Aorta (tissue), 5 donors: ENCODE measurements at regions not wholly inside any gene's neighbourhood (a gene's known extent, or its start where the extent isn't known, plus 50 kb on each side); places are given as distances from the start of the nearest gene placed in this dataset.
A peak's percentile ranks its signal among the peaks of the same experiment; 100 is the strongest.

ENCODE experiments used
- ATAC-seq: fragments of 200-7000 bp; cut with Tn5 transposase; one replicate; pipeline ENCODE4 v1.9.1; 2022; ENCODE audit warnings: moderate library complexity; ENCODE audit not compliant: low FRiP score
- DNase-seq, 2 donors: peaks; one replicate each; pipeline ENCODE4 v3.0.0-alpha.2; 2020
- H3K27ac ChIP-seq, 2 donors: one replicate each; pipeline ENCODE4 v1.5.1; 2013; ENCODE audit warnings: low read length in 2 of 2, mild to moderate bottlenecking in 2 of 2, moderate library complexity in 2 of 2, control low read depth in 1 of 2, inconsistent platforms in 1 of 2, low read depth in 1 of 2
- H3K27me3 ChIP-seq, 2 donors: one replicate each; pipeline ENCODE4 v1.6.1; 2013; ENCODE audit warnings: control low read depth in 1 of 2, low read length in 1 of 2, mild to moderate bottlenecking in 1 of 2, moderate library complexity in 1 of 2; ENCODE audit not compliant: insufficient read depth in 2 of 2, control insufficient read depth in 1 of 2
- H3K36me3 ChIP-seq, 2 donors: one replicate each; pipeline ENCODE4 v1.6.1; 2013; ENCODE audit warnings: control low read depth in 1 of 2, low read length in 1 of 2, mild to moderate bottlenecking in 1 of 2; ENCODE audit not compliant: insufficient read depth in 2 of 2, control insufficient read depth in 1 of 2
- H3K4me1 ChIP-seq, 2 donors: one replicate each; pipeline ENCODE4 v1.6.1; 2013; ENCODE audit warnings: low read length in 2 of 2, control low read depth in 1 of 2, mild to moderate bottlenecking in 1 of 2, moderate library complexity in 1 of 2; ENCODE audit not compliant: insufficient read depth in 2 of 2, control insufficient read depth in 1 of 2
- H3K4me3 ChIP-seq, 2 donors: one replicate each; pipeline ENCODE4 v1.5.1; 2013; ENCODE audit warnings: low read length in 2 of 2, control low read depth in 1 of 2, mild to moderate bottlenecking in 1 of 2
- H3K9me3 ChIP-seq: one replicate; pipeline ENCODE4 v1.6.1; 2013; ENCODE audit warnings: mild to moderate bottlenecking, low read length; ENCODE audit not compliant: control insufficient read depth
- WGBS, 2 donors: extraction: QIAGEN DNeasy Blood & Tissue Kit; methylation state at CpG; one replicate each; pipeline ENCODE4 v1.1.7; 2013; 5-methylcytosine and 5-hydroxymethylcytosine counted together
- intact Hi-C, 2 donors: fragments of 100-400 bp; cut with DNase I; formaldehyde crosslinking; loops; one replicate each; pipeline versions ENCODE4 v1.14.2 to v1.15.0; 2022
- donor health status: healthy with polysubstance abuse.
- donor health status: Bipolar disorder and iron deficiency.
- donor health status: DM: no; HTN: no; CAD: no.
- donor health status: DM: no; HTN: no; CAD: no.
- donor health status: DM: yes; HTN: yes; CAD: no.

GRCh38 chr1:83689921-83690868 lies 308.7 kb downstream of the TTLL7 start:
- 24 to 31% methylated on average over 6 of the region's 6 CpGs for WGBS, 2 donors
- H3K4me3 ChIP-seq = no peak overlapping the region

GRCh38 chr1:83682132-83682531 lies 316.8 kb downstream of the TTLL7 start:
- WGBS, 2 donors = 93 to 94% methylated on average over 2 of the region's 2 CpGs
- no peak for ATAC-seq
- intact Hi-C loops = no loop called here

More at GRCh38 chr1:83689921-83690868, 308.7 kb downstream of the TTLL7 start:
- intact Hi-C loops = no loop called here
- H3K4me1 ChIP-seq = peaks cover 0 to 4% of the 10 kb centered on the region in 2 donors
- no peaks in the 10 kb centered on the region for H3K27me3 ChIP-seq
- no peaks in the 10 kb centered on the region for H3K36me3 ChIP-seq
- peak; percentile 26 for ATAC-seq
- peak overlapping the region; percentile 59 to 84 for H3K27ac ChIP-seq
- H3K9me3 ChIP-seq = no peaks in the 10 kb centered on the region
- DNase-seq = no peak

DNA sequence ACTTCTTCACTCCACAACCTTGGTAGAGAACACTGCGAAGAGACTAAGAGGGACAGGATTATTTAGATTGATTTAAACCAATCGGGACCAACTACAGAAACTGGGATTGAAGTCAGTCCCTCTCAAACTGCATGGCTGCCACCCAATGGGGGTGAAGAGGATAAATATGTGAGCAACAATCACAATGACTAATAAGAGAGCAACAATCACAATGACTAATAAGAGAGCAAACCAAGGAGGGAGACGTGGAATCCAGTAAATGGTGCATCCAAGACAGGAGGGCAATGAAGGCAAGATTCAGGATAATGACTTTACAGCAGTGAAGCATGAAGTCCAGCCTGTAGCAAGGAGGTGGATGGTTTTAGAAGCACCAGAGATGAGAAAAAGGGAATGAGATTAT lies 322.8 kb downstream of the TTLL7 start:
- intact Hi-C loops = no loop called here
- peaks cover 0 to 1% of the 10 kb centered on the region in 2 donors for H3K4me1 ChIP-seq
- no peak overlapping the region for H3K4me3 ChIP-seq
- DNase-seq (no peak), ATAC-seq (no peak)
- no peaks in the 10 kb centered on the region for H3K27me3 ChIP-seq
- H3K9me3 ChIP-seq = no peaks in the 10 kb centered on the region
- no peak overlapping the region for H3K27ac ChIP-seq
- H3K36me3 ChIP-seq = no peaks in the 10 kb centered on the region
- 86 to 89% methylated on average over 3 of the region's 3 CpGs for WGBS, 2 donors

More at GRCh38 chr1:83682132-83682531, 316.8 kb downstream of the TTLL7 start:
- no peaks in the 10 kb centered on the region for H3K9me3 ChIP-seq
- H3K27me3 ChIP-seq = no peaks in the 10 kb centered on the region
- peaks cover 0 to 1% of the 10 kb centered on the region in 2 donors for H3K4me1 ChIP-seq
- no peak overlapping the region for H3K4me3 ChIP-seq
- H3K27ac ChIP-seq = no peak overlapping the region
- DNase-seq = no peak
- H3K36me3 ChIP-seq = no peaks in the 10 kb centered on the region

GRCh38 chr1:83673312-83673711 lies 325.6 kb downstream of the TTLL7 start:
- Histone ChIP-seq H3K27me3 (no peaks in the 10 kb centered on the region), H3K36me3 (no peaks in the 10 kb centered on the region), H3K9me3 (no peaks in the 10 kb centered on the region), H3K4me1 (no peaks in the 10 kb centered on the region), H3K27ac (no peak overlapping the region), H3K4me3 (no peak overlapping the region)
- no peak for DNase-seq
- WGBS, 2 donors = 5 to 7% methylated on average over 1 of the region's 1 CpG
- intact Hi-C loops = no loop called here
- no peak for ATAC-seq

- DNase-seq = no peak
- Histone ChIP-seq H3K27me3 (no peaks in the 10 kb centered on the region), H3K9me3 (no peaks in the 10 kb centered on the region), H3K4me3 (no peak overlapping the region), H3K4me1 (no peaks in the 10 kb centered on the region), H3K27ac (no peak overlapping the region), H3K36me3 (no peaks in the 10 kb centered on the region)
- intact Hi-C loops = no loop called here
- no peak for ATAC-seq
These were observed 327.3 kb downstream of the TTLL7 start for GRCh38 chr1:83671586-83671985.

- Histone ChIP-seq H3K9me3 (no peaks in the 10 kb centered on the region), H3K36me3 (no peaks in the 10 kb centered on the region), H3K4me3 (no peak overlapping the region), H3K4me1 (no peaks in the 10 kb centered on the region), H3K27ac (no peak overlapping the region), H3K27me3 (no peaks in the 10 kb centered on the region)
- no peak for ATAC-seq
- intact Hi-C loops = no loop called here
- DNase-seq = no peak
- WGBS, 2 donors = 84% methylated on average over 2 of the region's 2 CpGs
These were observed 327.9 kb downstream of the TTLL7 start for GRCh38 chr1:83670909-83671565.

DNA sequence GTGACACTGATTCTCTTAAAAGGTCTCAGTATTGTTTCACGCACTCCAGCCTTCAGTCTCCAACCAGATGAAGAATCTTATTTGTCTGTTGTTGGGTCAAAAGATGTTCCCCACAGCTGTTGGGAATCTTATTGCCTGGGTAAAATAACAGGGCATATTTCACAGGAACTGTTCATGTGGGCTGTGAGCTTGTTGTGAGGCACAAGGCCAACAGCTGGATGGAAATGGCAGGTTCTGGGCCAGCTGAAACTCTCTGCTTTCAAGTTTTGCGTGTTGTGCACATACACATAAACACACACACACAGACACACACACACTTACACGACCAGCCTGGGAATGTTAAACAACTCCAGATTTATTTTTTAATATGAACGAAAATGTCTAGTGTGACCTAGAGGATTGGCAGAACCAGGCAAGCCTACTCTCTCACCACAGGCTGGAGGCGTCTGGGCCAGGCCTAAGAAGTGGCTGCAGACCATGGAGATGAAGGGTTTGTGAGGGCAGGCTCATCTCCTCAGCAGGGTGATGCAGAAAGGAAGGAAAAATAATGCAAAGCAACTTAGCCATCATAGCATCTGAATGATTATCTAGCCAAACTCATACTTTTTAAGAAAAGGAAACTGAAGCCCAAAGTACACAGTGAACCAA lies 357.0 kb downstream of the TTLL7 start:
- no peak overlapping the region for H3K4me3 ChIP-seq
- peak; percentile 72 for ATAC-seq
- WGBS, 2 donors = 9 to 17% methylated on average over 5 of the region's 5 CpGs
- peak overlapping the region; percentile 19 to 71 for H3K27ac ChIP-seq
- no peak for DNase-seq
- H3K27me3 ChIP-seq = no peaks in the 10 kb centered on the region
- intact Hi-C loops = no loop called here
- no peaks in the 10 kb centered on the region for H3K36me3 ChIP-seq
- H3K9me3 ChIP-seq = no peaks in the 10 kb centered on the region
- H3K4me1 ChIP-seq = no peaks in the 10 kb centered on the region

- peak overlapping the region in 1 of 2 donors; percentile 1 for H3K4me3 ChIP-seq
- no peaks in the 10 kb centered on the region for H3K36me3 ChIP-seq
- peak overlapping the region in 1 of 2 donors; percentile 18 for H3K27ac ChIP-seq
- no peaks in the 10 kb centered on the region for H3K27me3 ChIP-seq
- ATAC-seq (peak; percentile 47), DNase-seq (no peak)
- intact Hi-C loops = no loop called here
- no peaks in the 10 kb centered on the region for H3K4me1 ChIP-seq
- 13 to 16% methylated on average over 5 of the region's 5 CpGs for WGBS, 2 donors
- no peaks in the 10 kb centered on the region for H3K9me3 ChIP-seq
These were observed 357.7 kb downstream of the TTLL7 start for GRCh38 chr1:83641206-83641658.
